ENCODE measurements at regions not wholly inside any gene's neighbourhood (a gene's known extent, or its start where the extent isn't known, plus 50 kb on each side); places are given as distances from the start of the nearest gene placed in this dataset.

DNA sequence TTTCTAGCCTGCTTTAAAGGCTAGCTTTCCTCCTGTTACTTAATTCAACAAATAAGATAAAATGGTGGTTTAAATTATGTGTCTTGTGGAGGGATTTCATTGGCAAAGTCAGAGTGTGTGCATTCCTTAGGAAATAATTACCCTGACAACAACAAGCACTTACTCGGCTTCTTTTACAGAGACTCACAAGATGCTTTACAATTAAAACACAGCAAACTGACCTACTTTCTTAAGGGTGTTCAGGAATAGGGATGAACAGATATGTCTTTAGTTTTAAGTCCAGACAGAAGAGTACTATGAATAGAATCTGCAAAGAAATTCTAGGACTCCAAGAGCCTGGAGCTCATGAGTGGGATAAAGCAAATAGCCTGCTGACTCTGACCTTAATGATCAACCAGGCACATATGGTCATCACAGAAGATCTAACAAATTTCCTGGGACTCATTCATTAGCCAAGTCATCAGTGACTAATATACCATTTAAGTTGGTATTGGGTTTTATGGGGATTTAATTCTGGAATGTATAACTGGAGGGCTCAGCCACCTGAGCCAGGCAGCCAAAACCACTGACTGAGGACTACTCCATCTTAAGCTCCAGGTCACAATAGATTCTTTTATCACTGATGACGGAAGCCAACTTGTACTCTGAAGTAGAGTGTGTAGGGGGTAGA lies 161.8 kb upstream of the RIMS1 start:
- Histone ChIP-seq H3K27ac (ENCODE audit: low read depth, low read length, poor library complexity, severe bottlenecking) (no peak overlapping the region), H4K20me1 (ENCODE audit: insufficient read depth, low read length) (no peaks in the 10 kb centered on the region), H3K36me3 (ENCODE audit: insufficient read depth, low read length) (no peaks in the 10 kb centered on the region), H3K4me1 (ENCODE audit: insufficient read depth, low read length, poor library complexity, severe bottlenecking) (no peaks in the 10 kb centered on the region), H3K9me2 (ENCODE audit: insufficient read depth, low read length) (no peaks in the 10 kb centered on the region), H3K4me2 (ENCODE audit: low read length) (no peak overlapping the region), H3K9me3 (ENCODE audit: low read length) (no peaks in the 10 kb centered on the region), H2AFZ (ENCODE audit: low read length) (no peak overlapping the region), H3K4me3 (ENCODE audit: low read depth, low read length, poor library complexity, severe bottlenecking) (no peak overlapping the region), H3K79me2 (ENCODE audit: insufficient read depth, low read depth, low read length) (no peaks in the 10 kb centered on the region)
- intact Hi-C loops (cut with micrococcal nuclease; ENCODE audit: unreplicated experiment), result no loop called here
- ChIA-PET CTCF (ENCODE audit: unreplicated experiment) (no interaction called here), POLR2A (interaction anchor here (0.7 kb wide), 1 partner anchor 346 kb away, joined by 3 read pairs; no protein-coding TSS in a partner anchor)
- no TSS peak for BruUV-seq (replicated peaks)
- no peak for DNase-seq (ENCODE audit: low spot score)
- TF ChIP-seq, protein P1, sequence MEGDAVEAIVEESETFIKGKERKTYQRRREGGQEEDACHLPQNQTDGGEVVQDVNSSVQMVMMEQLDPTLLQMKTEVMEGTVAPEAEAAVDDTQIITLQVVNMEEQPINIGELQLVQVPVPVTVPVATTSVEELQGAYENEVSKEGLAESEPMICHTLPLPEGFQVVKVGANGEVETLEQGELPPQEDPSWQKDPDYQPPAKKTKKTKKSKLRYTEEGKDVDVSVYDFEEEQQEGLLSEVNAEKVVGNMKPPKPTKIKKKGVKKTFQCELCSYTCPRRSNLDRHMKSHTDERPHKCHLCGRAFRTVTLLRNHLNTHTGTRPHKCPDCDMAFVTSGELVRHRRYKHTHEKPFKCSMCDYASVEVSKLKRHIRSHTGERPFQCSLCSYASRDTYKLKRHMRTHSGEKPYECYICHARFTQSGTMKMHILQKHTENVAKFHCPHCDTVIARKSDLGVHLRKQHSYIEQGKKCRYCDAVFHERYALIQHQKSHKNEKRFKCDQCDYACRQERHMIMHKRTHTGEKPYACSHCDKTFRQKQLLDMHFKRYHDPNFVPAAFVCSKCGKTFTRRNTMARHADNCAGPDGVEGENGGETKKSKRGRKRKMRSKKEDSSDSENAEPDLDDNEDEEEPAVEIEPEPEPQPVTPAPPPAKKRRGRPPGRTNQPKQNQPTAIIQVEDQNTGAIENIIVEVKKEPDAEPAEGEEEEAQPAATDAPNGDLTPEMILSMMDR (conservative IDR thresholded peaks at IDR 0.05; ENCODE audit: low read length), result no peak
- TF ChIP-seq EZH2phosphoT487 (IDR thresholded peaks at IDR 0.05; ENCODE audit: borderline replicate concordance, low read depth, low read length), result no peak

DNA sequence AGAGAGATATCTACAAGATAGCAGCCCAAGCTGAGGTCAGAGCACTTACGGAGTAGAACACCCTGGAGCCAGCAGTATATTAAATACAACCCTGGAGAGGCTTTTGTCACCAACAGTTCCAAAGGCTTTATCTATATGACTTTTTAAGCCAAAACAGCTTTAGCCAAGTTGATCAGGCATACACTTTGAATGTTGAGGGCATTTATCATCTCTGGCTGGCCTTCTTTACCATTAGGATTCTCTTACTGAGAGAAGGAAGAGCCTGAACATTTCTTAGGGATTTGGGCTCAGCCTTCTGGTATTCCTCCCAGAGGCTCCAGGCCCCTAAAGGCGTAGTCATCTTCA lies 161.3 kb upstream of the RIMS1 start:
- no peaks in the 10 kb centered on the region for H3K9me2 ChIP-seq (ENCODE audit: insufficient read depth, low read length)
- no peak overlapping the region for H3K4me2 ChIP-seq (ENCODE audit: low read length)
- DNase-seq (ENCODE audit: low spot score), result no peak
- no peaks in the 10 kb centered on the region for H4K20me1 ChIP-seq (ENCODE audit: insufficient read depth, low read length)
- BruUV-seq (replicated peaks), result no TSS peak
- TF ChIP-seq, protein P1 (conservative IDR thresholded peaks at IDR 0.05; ENCODE audit: low read length), result no peak
- TF ChIP-seq EZH2phosphoT487 (IDR thresholded peaks at IDR 0.05; ENCODE audit: borderline replicate concordance, low read depth, low read length), result no peak
- H3K79me2 ChIP-seq (ENCODE audit: insufficient read depth, low read depth, low read length), result no peaks in the 10 kb centered on the region
- ChIA-PET POLR2A (no interaction called here), CTCF (ENCODE audit: unreplicated experiment) (no interaction called here)
- H3K27ac ChIP-seq (ENCODE audit: low read depth, low read length, poor library complexity, severe bottlenecking), result no peak overlapping the region
- intact Hi-C loops (cut with micrococcal nuclease; ENCODE audit: unreplicated experiment), result no loop called here
- no peaks in the 10 kb centered on the region for H3K4me1 ChIP-seq (ENCODE audit: insufficient read depth, low read length, poor library complexity, severe bottlenecking)
- no peaks in the 10 kb centered on the region for H3K36me3 ChIP-seq (ENCODE audit: insufficient read depth, low read length)
- H3K9me3 ChIP-seq (ENCODE audit: low read length), result no peaks in the 10 kb centered on the region
- H3K4me3 ChIP-seq (ENCODE audit: low read depth, low read length, poor library complexity, severe bottlenecking), result no peak overlapping the region
- no peak overlapping the region for H2AFZ ChIP-seq (ENCODE audit: low read length)

DNA sequence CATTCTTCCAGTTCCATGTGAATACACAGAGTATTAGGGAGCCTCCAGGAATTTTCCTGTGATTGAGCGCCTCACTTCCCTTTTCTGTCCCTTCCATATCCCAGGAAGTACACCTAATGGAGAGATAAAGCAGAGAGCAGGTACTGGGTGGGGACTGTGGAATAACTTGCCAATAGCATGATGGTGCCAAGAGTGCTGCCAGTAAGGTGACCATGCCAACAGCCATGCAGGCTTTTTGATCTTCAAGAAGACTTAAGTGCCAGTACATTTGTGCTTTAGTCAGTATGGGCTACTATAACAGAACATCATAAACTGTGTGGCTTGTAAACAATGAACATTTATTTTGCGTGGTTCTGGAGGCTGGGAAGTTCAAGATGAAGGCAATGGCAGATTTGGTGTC lies 160.2 kb upstream of the RIMS1 start:
- H3K4me1 ChIP-seq (ENCODE audit: insufficient read depth, low read length, poor library complexity, severe bottlenecking), result no peaks in the 10 kb centered on the region
- no peaks in the 10 kb centered on the region for H3K79me2 ChIP-seq (ENCODE audit: insufficient read depth, low read depth, low read length)
- no peaks in the 10 kb centered on the region for H4K20me1 ChIP-seq (ENCODE audit: insufficient read depth, low read length)
- H3K36me3 ChIP-seq (ENCODE audit: insufficient read depth, low read length), result no peaks in the 10 kb centered on the region
- H3K9me2 ChIP-seq (ENCODE audit: insufficient read depth, low read length), result no peaks in the 10 kb centered on the region
- intact Hi-C loops (cut with micrococcal nuclease; ENCODE audit: unreplicated experiment), result no loop called here
- DNase-seq (ENCODE audit: low spot score), result no peak
- H3K27ac ChIP-seq (ENCODE audit: low read depth, low read length, poor library complexity, severe bottlenecking), result no peak overlapping the region
- CTCF ChIA-PET (ENCODE audit: unreplicated experiment), result no interaction called here
- H2AFZ ChIP-seq (ENCODE audit: low read length), result no peak overlapping the region
- H3K4me3 ChIP-seq (ENCODE audit: low read depth, low read length, poor library complexity, severe bottlenecking), result no peak overlapping the region
- no peak overlapping the region for H3K4me2 ChIP-seq (ENCODE audit: low read length)
- TF ChIP-seq, protein P1 (conservative IDR thresholded peaks at IDR 0.05; ENCODE audit: low read length), result no peak
- no peaks in the 10 kb centered on the region for H3K9me3 ChIP-seq (ENCODE audit: low read length)
- no TSS peak for BruUV-seq (replicated peaks)
- POLR2A ChIA-PET, result no interaction called here
